MCF 10A (cell line): ENCODE measurements at regions not wholly inside any gene's neighbourhood (a gene's known extent, or its start where the extent isn't known, plus 50 kb on each side); places are given as distances from the start of the nearest gene placed in this dataset.
"Not testable (repeated sequence)": the region's sequence is repeated elsewhere in the genome, so short reads cannot be mapped to it uniquely, and the experiment has no call there.

ENCODE experiments used
- BruUV-seq: library from RNA; stranded (reverse); fragments of 400-500 nt; replicated peaks from 2 replicates; lab custom pipeline; 2021; lab: Mats Ljungman, UMichigan
- CTCF ChIA-PET: fragments of 300-600 bp; sonication (Branson Sonifier 250); formaldehyde crosslinking; extraction: SDS; loops from one replicate; lab custom pipeline; 2021; ENCODE audit warnings: antibody characterized with exemption, inconsistent platforms; lab: Yijun Ruan, JAX
- POLR2A ChIA-PET: fragments of 300-600, 350-650 bp; sonication (Branson Sonifier 250); formaldehyde crosslinking; extraction: SDS; loops from one replicate; lab custom pipeline; 2020; ENCODE audit warnings: antibody characterized with exemption, inconsistent platforms; lab: Yijun Ruan, JAX
- DNase-seq: peaks from one replicate; pipeline ENCODE4 v3.0.0-alpha.2; 2018; ENCODE audit not compliant: unreplicated experiment
- H3K27ac Mint-ChIP-seq: one replicate; pipeline ENCODE4 v1.8.0; 2022; ENCODE audit warnings: mild to moderate bottlenecking, low read depth, mixed read lengths; ENCODE audit not compliant: unreplicated experiment
- H3K27me3 Mint-ChIP-seq: one replicate; pipeline ENCODE4 v1.8.0; 2022; ENCODE audit warnings: mixed read lengths; ENCODE audit not compliant: insufficient read depth, unreplicated experiment
- H3K36me3 Mint-ChIP-seq: one replicate; pipeline ENCODE4 v1.8.0; 2022; ENCODE audit warnings: mild to moderate bottlenecking, moderate library complexity, mixed read lengths; ENCODE audit not compliant: insufficient read depth, unreplicated experiment
- H3K4me1 Mint-ChIP-seq: one replicate; pipeline ENCODE4 v1.8.0; 2022; ENCODE audit warnings: mixed read lengths; ENCODE audit not compliant: insufficient read depth, unreplicated experiment
- H3K4me3 Mint-ChIP-seq: one replicate; pipeline ENCODE4 v1.8.0; 2022; ENCODE audit warnings: mild to moderate bottlenecking, moderate library complexity, mixed read lengths; ENCODE audit not compliant: unreplicated experiment
- H3K9me3 Mint-ChIP-seq: one replicate; pipeline ENCODE4 v1.8.0; 2022; ENCODE audit warnings: mixed read lengths; ENCODE audit not compliant: unreplicated experiment
- intact Hi-C: fragments of 100-400 bp; cut with micrococcal nuclease; formaldehyde crosslinking; loops from 2 replicates; pipeline ENCODE4 v1.14.1; 2022
- TF ChIP-seq, protein P1 (sequence below): fragments of 200-600 bp; IDR thresholded peaks from one replicate; pipeline ENCODE4 v1.8.0; 2022; ENCODE audit warnings: antibody characterized with exemption, mild to moderate bottlenecking; ENCODE audit not compliant: unreplicated experiment

GRCh38 chr5:91787718-91788117 is 404.6 kb upstream of the ARRDC3 start:
- peak; percentile 4 for DNase-seq
- H3K27ac Mint-ChIP-seq: no peak overlapping the region
- H3K4me3 Mint-ChIP-seq: no peak overlapping the region
- no TSS peak for BruUV-seq
- ChIA-PET POLR2A (no interaction called here), CTCF (no interaction called here)
- H3K36me3 Mint-ChIP-seq: no peaks in the 10 kb centered on the region
- no peaks in the 10 kb centered on the region for H3K9me3 Mint-ChIP-seq
- H3K4me1 Mint-ChIP-seq: no peaks in the 10 kb centered on the region
- H3K27me3 Mint-ChIP-seq: peaks cover 13% of the 10 kb centered on the region
- intact Hi-C loops: no loop called here
- TF ChIP-seq, protein P1, sequence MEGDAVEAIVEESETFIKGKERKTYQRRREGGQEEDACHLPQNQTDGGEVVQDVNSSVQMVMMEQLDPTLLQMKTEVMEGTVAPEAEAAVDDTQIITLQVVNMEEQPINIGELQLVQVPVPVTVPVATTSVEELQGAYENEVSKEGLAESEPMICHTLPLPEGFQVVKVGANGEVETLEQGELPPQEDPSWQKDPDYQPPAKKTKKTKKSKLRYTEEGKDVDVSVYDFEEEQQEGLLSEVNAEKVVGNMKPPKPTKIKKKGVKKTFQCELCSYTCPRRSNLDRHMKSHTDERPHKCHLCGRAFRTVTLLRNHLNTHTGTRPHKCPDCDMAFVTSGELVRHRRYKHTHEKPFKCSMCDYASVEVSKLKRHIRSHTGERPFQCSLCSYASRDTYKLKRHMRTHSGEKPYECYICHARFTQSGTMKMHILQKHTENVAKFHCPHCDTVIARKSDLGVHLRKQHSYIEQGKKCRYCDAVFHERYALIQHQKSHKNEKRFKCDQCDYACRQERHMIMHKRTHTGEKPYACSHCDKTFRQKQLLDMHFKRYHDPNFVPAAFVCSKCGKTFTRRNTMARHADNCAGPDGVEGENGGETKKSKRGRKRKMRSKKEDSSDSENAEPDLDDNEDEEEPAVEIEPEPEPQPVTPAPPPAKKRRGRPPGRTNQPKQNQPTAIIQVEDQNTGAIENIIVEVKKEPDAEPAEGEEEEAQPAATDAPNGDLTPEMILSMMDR: no peak

DNA sequence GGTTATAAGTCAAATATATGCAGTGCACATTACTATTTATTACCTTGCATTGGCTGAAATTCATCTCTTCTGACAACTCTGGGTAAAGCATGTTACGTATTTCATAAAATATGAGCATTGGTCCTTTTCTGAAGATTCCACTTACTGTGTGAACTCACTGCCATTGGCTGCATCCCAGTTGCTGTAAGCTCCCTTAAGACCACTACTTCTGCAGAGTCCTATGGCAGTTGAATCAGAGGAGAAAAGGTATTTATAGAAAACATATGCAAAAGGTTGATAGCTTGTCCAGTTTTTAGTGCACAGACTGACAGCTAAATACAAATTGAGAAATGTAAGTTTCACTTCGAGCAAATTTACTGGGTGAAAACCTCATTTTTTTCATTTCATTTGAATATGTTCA is 394.6 kb upstream of the ARRDC3 start:
- TF ChIP-seq, protein P1: no peak
- Mint-ChIP-seq H3K4me3 (no peak overlapping the region), H3K9me3 (no peaks in the 10 kb centered on the region), H3K36me3 (no peaks in the 10 kb centered on the region), H3K4me1 (no peaks in the 10 kb centered on the region), H3K27me3 (peaks cover 71% of the 10 kb centered on the region), H3K27ac (no peak overlapping the region)
- BruUV-seq: no TSS peak
- no peak for DNase-seq
- ChIA-PET CTCF (no interaction called here), POLR2A (no interaction called here)
- intact Hi-C loops: no loop called here

DNA sequence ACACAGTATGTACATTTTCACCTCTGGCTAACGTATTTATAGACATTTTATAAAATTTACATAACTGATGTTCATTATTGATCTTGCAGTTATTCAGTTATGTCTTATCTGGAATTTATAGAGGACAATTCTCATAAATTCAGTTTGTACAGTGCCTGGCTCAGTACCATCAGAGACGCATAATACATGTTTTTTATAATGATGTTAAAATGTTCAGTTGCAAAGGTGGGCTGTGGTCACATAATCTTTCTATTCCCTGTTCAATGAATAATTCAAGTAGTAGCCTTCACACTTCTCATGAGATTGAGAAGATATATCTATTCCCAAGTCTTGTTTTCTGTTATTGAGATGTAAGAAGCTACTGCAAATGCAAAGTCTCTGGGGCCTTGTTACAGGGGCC is 393.1 kb upstream of the ARRDC3 start:
- no TSS peak for BruUV-seq
- Mint-ChIP-seq H3K27ac (no peak overlapping the region), H3K9me3 (no peaks in the 10 kb centered on the region), H3K27me3 (peaks cover 58% of the 10 kb centered on the region), H3K4me3 (no peak overlapping the region), H3K36me3 (no peaks in the 10 kb centered on the region), H3K4me1 (no peaks in the 10 kb centered on the region)
- TF ChIP-seq, protein P1: no peak
- DNase-seq: no peak
- POLR2A ChIA-PET: no interaction called here
- CTCF ChIA-PET: no interaction called here
- intact Hi-C loops: no loop called here

DNA sequence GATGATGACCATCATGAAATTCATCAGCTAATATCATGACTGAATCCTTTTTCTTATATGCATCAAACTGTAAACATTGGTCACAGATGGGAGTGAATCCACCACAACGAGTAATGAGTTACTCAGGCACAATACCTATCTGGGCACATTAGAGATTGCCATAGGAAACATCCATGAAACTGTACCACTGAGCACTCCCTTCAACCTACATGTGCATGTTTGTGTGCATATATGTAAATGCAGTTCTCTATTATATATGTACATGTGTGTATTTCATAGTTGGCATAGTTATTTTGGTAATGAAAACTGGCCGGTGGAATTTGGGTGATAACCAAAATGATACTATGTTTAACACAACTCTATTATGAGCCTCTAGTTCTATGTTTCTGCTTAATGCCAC is 387.3 kb upstream of the ARRDC3 start:
- TF ChIP-seq, protein P1: no peak
- Mint-ChIP-seq H3K27me3 (peaks cover 27% of the 10 kb centered on the region), H3K4me1 (no peaks in the 10 kb centered on the region), H3K4me3 (no peak overlapping the region), H3K9me3 (no peaks in the 10 kb centered on the region), H3K27ac (no peak overlapping the region), H3K36me3 (no peaks in the 10 kb centered on the region)
- DNase-seq: no peak
- intact Hi-C loops: no loop called here
- no TSS peak for BruUV-seq
- POLR2A ChIA-PET: no interaction called here
- CTCF ChIA-PET: no interaction called here

DNA sequence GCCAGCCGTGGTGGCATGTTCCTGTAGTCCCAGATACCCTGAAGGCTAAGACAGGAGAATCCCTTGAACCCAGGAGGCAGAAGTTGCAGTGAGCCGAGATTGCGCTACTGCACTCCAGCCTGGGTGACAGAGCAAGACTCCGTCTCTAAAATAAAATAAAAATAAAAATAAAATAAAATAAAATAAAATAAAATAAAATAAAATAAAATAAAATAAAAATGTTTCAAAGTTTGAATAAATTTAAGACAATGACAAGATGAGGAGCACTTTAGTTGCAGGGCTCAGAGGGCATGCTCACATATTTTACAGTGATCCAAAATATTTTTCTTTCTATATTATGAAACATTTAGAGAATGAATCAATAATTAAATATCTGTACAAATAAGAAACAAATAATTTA is 374.3 kb upstream of the ARRDC3 start:
- BruUV-seq, H3K27ac Mint-ChIP-seq, DNase-seq, POLR2A ChIA-PET, H3K4me3 Mint-ChIP-seq, H3K36me3 Mint-ChIP-seq, H3K9me3 Mint-ChIP-seq, H3K4me1 Mint-ChIP-seq, CTCF ChIA-PET, intact Hi-C loops: not testable (repeated sequence)
- H3K27me3 Mint-ChIP-seq: peaks cover 36% of the 10 kb centered on the region
